Mucosa of descending colon (tissue), 3 donors: ENCODE measurements at regions not wholly inside any gene's neighbourhood (a gene's known extent, or its start where the extent isn't known, plus 50 kb on each side); places are given as distances from the start of the nearest gene placed in this dataset.

Source experiments
- ATAC-seq: fragments of 200-7000 bp; cut with Tn5 transposase; one replicate; pipeline ENCODE4 v1.9.1; 2020; ENCODE audit warnings: mild to moderate bottlenecking, moderate library complexity
- DNase-seq, 3 donors: peaks; one replicate each; pipeline ENCODE4 v3.0.0-alpha.2; 2020
- H3K36me3 ChIP-seq: fragments of 200-600 bp; one replicate; pipeline ENCODE4 v1.8.0; 2021; ENCODE audit warnings: low read depth, mild to moderate bottlenecking
- H3K4me1 ChIP-seq: fragments of 200-600 bp; one replicate; pipeline ENCODE4 v1.8.0; 2021; ENCODE audit warnings: low read depth, mild to moderate bottlenecking
- H3K4me3 ChIP-seq: fragments of 200-600 bp; one replicate; pipeline ENCODE4 v1.8.0; 2021; ENCODE audit warnings: mild to moderate bottlenecking
- H3K9me3 ChIP-seq: fragments of 200-600 bp; one replicate; pipeline ENCODE4 v1.8.0; 2021; ENCODE audit warnings: mild to moderate bottlenecking
- CTCF ChIP-seq: fragments of 200-600 bp; IDR thresholded peaks from one replicate; pipeline ENCODE4 v1.8.0; 2022; ENCODE audit warnings: antibody characterized with exemption, mild to moderate bottlenecking
- intact Hi-C, 2 donors: fragments of 100-400 bp; cut with DNase I in 1 of 2; cut with micrococcal nuclease in 1 of 2; formaldehyde crosslinking; loops; one replicate each; pipeline versions ENCODE4 v1.11.0 to v1.11.1; 2022; cut with DNase I, micrococcal nuclease
- donor health status: DM: no; HTN: no; CAD: no; lungs with moderate emphysema.
- donor health status: DM: no; HTN: no; CAD: no.
- donor health status: DM: no; HTN: yes; CAD: no.

- DNase-seq, result no peak
- no peaks in the 10 kb centered on the region for H3K4me1 ChIP-seq
- intact Hi-C loops, result no loop called here
- H3K9me3 ChIP-seq, result no peaks in the 10 kb centered on the region
- no peak for TF ChIP-seq CTCF
- H3K4me3 ChIP-seq, result no peak overlapping the region
- ATAC-seq, result no peak
- no peaks in the 10 kb centered on the region for H3K36me3 ChIP-seq
Measured at GRCh38 chr3:69560818-69561217, 174.9 kb upstream of the FRMD4B start.

- no peaks in the 10 kb centered on the region for H3K36me3 ChIP-seq
- DNase-seq, result no peak
- no peaks in the 10 kb centered on the region for H3K4me1 ChIP-seq
- no peaks in the 10 kb centered on the region for H3K9me3 ChIP-seq
- H3K4me3 ChIP-seq, result no peak overlapping the region
- ATAC-seq, result no peak
- TF ChIP-seq CTCF, result no peak
- intact Hi-C loops, result no loop called here
Measured at GRCh38 chr3:69560116-69560515, 174.2 kb upstream of the FRMD4B start.

- ATAC-seq, result peak; percentile 14
- DNase-seq, result peak in 1 of 3 donors; percentile 24
- Histone ChIP-seq H3K4me3 (no peak overlapping the region), H3K4me1 (no peaks in the 10 kb centered on the region), H3K36me3 (no peaks in the 10 kb centered on the region), H3K9me3 (no peaks in the 10 kb centered on the region)
- TF ChIP-seq CTCF, result no peak
- intact Hi-C loops, result no loop called here
Measured at GRCh38 chr3:69558912-69559311, 173.0 kb upstream of the FRMD4B start.

- no peak for ATAC-seq
- Histone ChIP-seq H3K36me3 (no peaks in the 10 kb centered on the region), H3K4me3 (no peak overlapping the region), H3K4me1 (no peaks in the 10 kb centered on the region), H3K9me3 (no peaks in the 10 kb centered on the region)
- intact Hi-C loops, result no loop called here
- TF ChIP-seq CTCF, result no peak
- no peak for DNase-seq
Measured at GRCh38 chr3:69554576-69554975, 168.7 kb upstream of the FRMD4B start.

GRCh38 chr3:69553888-69554287, 168.0 kb upstream of the FRMD4B start:
- ATAC-seq (no peak), DNase-seq (no peak)
- no peaks in the 10 kb centered on the region for H3K36me3 ChIP-seq
- TF ChIP-seq CTCF, result no peak
- H3K4me3 ChIP-seq, result no peak overlapping the region
- H3K4me1 ChIP-seq, result no peaks in the 10 kb centered on the region
- intact Hi-C loops, result no loop called here
- H3K9me3 ChIP-seq, result no peaks in the 10 kb centered on the region

GRCh38 chr3:69547461-69547880, 161.6 kb upstream of the FRMD4B start:
- TF ChIP-seq CTCF, result no peak
- DNase-seq (no peak), ATAC-seq (no peak)
- H3K4me1 ChIP-seq, result no peaks in the 10 kb centered on the region
- intact Hi-C loops, result no loop called here
- H3K36me3 ChIP-seq, result no peaks in the 10 kb centered on the region
- no peaks in the 10 kb centered on the region for H3K9me3 ChIP-seq
- H3K4me3 ChIP-seq, result no peak overlapping the region
